ENCODE measurements at regions not wholly inside any gene's neighbourhood (a gene's known extent, or its start where the extent isn't known, plus 50 kb on each side); places are given as distances from the start of the nearest gene placed in this dataset.

DNA sequence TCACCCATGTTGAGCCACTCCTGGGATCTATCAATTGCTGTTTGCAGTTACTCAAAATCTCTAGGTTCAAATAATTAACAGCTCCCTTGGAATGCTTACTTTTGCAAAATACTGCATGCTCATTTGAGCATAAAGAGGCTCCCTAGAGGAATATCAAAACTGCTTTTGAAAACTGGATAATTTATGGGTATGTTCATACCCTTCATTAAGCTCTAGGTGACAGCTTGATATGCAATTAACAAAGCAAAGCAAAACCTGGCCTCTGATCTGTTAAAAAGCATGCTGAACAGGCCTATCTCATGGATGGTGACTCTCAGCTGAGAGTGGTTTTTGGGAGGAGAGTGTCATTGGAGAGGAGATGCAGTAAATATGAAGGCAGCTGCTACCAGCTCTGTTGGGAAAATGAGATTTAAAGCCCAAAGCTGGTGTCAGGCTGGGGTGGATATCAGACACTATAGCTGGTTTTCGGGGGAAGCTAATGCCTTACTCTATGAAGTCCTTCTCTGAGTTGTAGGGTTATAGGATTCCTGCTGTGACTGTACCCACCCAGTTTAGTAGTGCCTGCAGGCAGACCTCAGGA is 110.9 kb downstream of the RASSF10 start:
- no peak for DNase-seq (ENCODE audit: low read depth, low spot score)

DNA sequence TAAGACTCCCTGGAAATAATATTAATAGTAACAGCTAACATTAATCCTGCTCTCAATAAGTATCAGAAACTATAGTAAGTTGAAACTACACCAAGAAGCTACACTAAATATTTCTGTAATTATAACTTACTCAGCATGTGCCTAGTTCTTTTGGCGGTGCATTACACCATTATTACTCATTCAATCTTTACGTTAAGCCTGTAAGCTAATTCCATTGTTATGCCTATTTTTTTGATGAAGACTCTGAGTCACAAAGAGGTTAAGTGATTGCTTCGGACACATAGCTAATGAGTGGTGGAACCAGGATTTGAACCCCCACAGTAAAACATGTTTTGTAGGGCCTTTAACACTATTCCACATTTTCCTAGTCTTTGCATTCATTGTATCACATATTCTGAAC is 111.6 kb downstream of the RASSF10 start:
- peaks cover 17% of the 10 kb centered on the region; the same call in 1 of the 2 replicates for H3K9me3 ChIP-seq (ENCODE audit: insufficient read depth, low read length)
- H3K9ac ChIP-seq (ENCODE audit: insufficient read length, low read depth) = no peak overlapping the region
- H3K4me3 ChIP-seq (ENCODE audit: insufficient read length, low read depth) = no peak overlapping the region
- no peaks in the 10 kb centered on the region for H3K27me3 ChIP-seq (ENCODE audit: insufficient read depth, insufficient read length)
- TF ChIP-seq YY1 (IDR thresholded peaks at IDR 0.05; ENCODE audit: insufficient read depth, insufficient read length) = no peak
- no peak for TF ChIP-seq ZNF274 (IDR thresholded peaks at IDR 0.05; ENCODE audit: low read depth, low read length)
- TF ChIP-seq SUZ12 (IDR thresholded peaks at IDR 0.05; ENCODE audit: extremely low read depth, insufficient read depth, insufficient read length) = no peak
- DNase-seq (ENCODE audit: low read depth, low spot score) = no peak
- H3K36me3 ChIP-seq (ENCODE audit: insufficient read depth, insufficient read length, low read length) = no peaks in the 10 kb centered on the region
- no peaks in the 10 kb centered on the region for H3K4me1 ChIP-seq (ENCODE audit: insufficient read depth, insufficient read length)

More for the DNA sequence above, 110.9 kb downstream of the RASSF10 start:
- H3K36me3 ChIP-seq (ENCODE audit: insufficient read depth, insufficient read length, low read length) = no peaks in the 10 kb centered on the region
- H3K9ac ChIP-seq (ENCODE audit: insufficient read length, low read depth) = no peak overlapping the region
- H3K4me3 ChIP-seq (ENCODE audit: insufficient read length, low read depth) = no peak overlapping the region
- H3K4me1 ChIP-seq (ENCODE audit: insufficient read depth, insufficient read length) = no peaks in the 10 kb centered on the region
- TF ChIP-seq YY1 (IDR thresholded peaks at IDR 0.05; ENCODE audit: insufficient read depth, insufficient read length) = no peak
- TF ChIP-seq ZNF274 (IDR thresholded peaks at IDR 0.05; ENCODE audit: low read depth, low read length) = no peak
- TF ChIP-seq SUZ12 (IDR thresholded peaks at IDR 0.05; ENCODE audit: extremely low read depth, insufficient read depth, insufficient read length) = no peak
- peaks cover 17% of the 10 kb centered on the region; the same call in 1 of the 2 replicates for H3K9me3 ChIP-seq (ENCODE audit: insufficient read depth, low read length)
- H3K27me3 ChIP-seq (ENCODE audit: insufficient read depth, insufficient read length) = no peaks in the 10 kb centered on the region

DNA sequence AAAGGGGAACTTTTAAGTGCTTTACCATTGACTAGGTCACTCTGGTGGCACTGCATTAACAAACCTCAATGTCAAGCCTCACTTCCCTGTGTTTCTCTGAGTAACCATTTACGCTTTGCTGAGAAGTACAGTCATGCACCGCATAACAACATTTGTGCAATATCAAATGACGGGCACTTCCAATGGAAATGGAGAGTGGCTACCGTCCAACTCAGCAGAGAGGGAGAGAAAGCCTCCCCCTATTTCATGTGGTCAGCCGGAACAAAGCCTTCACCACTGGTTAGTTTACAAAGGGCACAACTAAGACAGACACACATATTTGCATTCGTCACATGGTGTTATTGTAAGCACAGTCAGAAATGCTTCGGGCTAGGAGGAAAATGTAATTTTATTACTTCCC is 117.3 kb downstream of the RASSF10 start:
- H3K9ac ChIP-seq (ENCODE audit: insufficient read length, low read depth) = no peak overlapping the region
- peaks cover 17% of the 10 kb centered on the region; the same call in 1 of the 2 replicates for H3K9me3 ChIP-seq (ENCODE audit: insufficient read depth, low read length)
- no peaks in the 10 kb centered on the region for H3K36me3 ChIP-seq (ENCODE audit: insufficient read depth, insufficient read length, low read length)
- H3K4me1 ChIP-seq (ENCODE audit: insufficient read depth, insufficient read length) = no peaks in the 10 kb centered on the region
- DNase-seq (ENCODE audit: low read depth, low spot score) = no peak
- H3K27me3 ChIP-seq (ENCODE audit: insufficient read depth, insufficient read length) = no peaks in the 10 kb centered on the region
- no peak for TF ChIP-seq ZNF274 (IDR thresholded peaks at IDR 0.05; ENCODE audit: low read depth, low read length)
- TF ChIP-seq YY1 (IDR thresholded peaks at IDR 0.05; ENCODE audit: insufficient read depth, insufficient read length) = no peak
- no peak for TF ChIP-seq SUZ12 (IDR thresholded peaks at IDR 0.05; ENCODE audit: extremely low read depth, insufficient read depth, insufficient read length)
- no peak overlapping the region for H3K4me3 ChIP-seq (ENCODE audit: insufficient read length, low read depth)

DNA sequence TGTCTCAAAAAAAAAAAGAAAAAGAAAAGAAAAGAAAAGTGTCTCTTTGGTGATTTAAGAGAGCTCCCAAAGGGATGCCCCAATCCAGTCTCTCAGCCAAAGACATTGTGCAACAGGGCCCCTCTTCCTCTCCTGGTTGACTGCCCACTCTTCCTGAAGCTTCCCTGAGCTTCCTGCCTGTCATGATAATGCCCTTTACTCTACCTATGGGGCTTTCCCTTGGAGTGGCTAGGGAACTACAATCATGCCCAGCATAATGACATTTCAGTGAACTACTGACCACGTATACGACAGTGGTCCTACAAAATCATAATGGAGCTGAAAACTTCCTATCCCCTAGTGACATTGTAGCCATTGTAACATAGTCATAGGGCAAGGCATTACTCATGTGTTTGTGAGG is 118.0 kb downstream of the RASSF10 start:
- no peak for DNase-seq (ENCODE audit: low read depth, low spot score)
- peaks cover 17% of the 10 kb centered on the region; the same call in 1 of the 2 replicates for H3K9me3 ChIP-seq (ENCODE audit: insufficient read depth, low read length)
- H3K4me3 ChIP-seq (ENCODE audit: insufficient read length, low read depth) = no peak overlapping the region
- H3K36me3 ChIP-seq (ENCODE audit: insufficient read depth, insufficient read length, low read length) = no peaks in the 10 kb centered on the region
- H3K27me3 ChIP-seq (ENCODE audit: insufficient read depth, insufficient read length) = no peaks in the 10 kb centered on the region
- TF ChIP-seq ZNF274 (IDR thresholded peaks at IDR 0.05; ENCODE audit: low read depth, low read length) = no peak
- no peak overlapping the region for H3K9ac ChIP-seq (ENCODE audit: insufficient read length, low read depth)
- H3K4me1 ChIP-seq (ENCODE audit: insufficient read depth, insufficient read length) = no peaks in the 10 kb centered on the region

DNA sequence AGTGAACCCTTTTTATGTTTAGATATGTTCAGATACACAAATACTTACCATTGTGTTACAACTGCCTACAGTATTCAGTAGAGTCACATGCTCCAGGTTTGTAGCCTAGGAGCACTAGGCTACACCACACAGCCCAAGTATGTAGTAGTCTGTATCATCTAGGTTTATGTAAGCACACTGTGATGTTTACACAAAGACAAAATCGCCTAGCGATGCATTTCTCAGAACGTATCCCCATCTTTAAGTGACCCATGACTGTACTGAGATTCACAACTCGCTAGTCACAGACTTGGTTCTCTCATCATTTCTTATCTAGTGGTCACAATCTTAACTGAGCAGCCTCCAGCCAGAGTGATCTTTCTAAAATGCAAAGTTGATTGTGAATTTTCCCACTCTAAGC is 119.2 kb downstream of the RASSF10 start:
- DNase-seq (ENCODE audit: low read depth, low spot score) = no peak

DNA sequence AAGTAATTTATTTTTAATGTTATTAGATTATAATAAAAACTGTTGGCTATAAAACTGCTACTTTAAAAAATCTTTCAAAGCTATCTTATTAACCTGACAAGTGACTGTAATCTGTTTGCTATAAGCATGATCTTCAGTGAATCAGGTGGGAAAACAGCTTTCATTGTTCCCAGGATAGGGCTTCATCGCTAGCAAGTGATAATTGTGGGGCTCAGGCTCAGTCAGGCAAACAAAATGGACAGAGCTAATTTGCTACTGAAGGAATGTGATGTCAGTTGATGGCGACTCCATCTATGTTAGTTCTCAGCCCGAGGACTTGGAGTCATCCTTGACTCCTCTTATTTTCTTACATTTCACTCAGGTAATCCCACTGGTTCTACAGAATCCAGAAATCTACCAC is 125.0 kb downstream of the RASSF10 start:
- Histone ChIP-seq H3K36me3 (ENCODE audit: insufficient read depth, insufficient read length, low read length) (no peaks in the 10 kb centered on the region), H3K9ac (ENCODE audit: insufficient read length, low read depth) (no peak overlapping the region), H3K27me3 (ENCODE audit: insufficient read depth, insufficient read length) (no peaks in the 10 kb centered on the region), H3K4me1 (ENCODE audit: insufficient read depth, insufficient read length) (no peaks in the 10 kb centered on the region), H3K9me3 (ENCODE audit: insufficient read depth, low read length) (no peaks in the 10 kb centered on the region), H3K4me3 (ENCODE audit: insufficient read length, low read depth) (no peak overlapping the region)
- no peak for TF ChIP-seq ZNF274 (IDR thresholded peaks at IDR 0.05; ENCODE audit: low read depth, low read length)
- TF ChIP-seq SUZ12 (IDR thresholded peaks at IDR 0.05; ENCODE audit: extremely low read depth, insufficient read depth, insufficient read length) = no peak
- TF ChIP-seq YY1 (IDR thresholded peaks at IDR 0.05; ENCODE audit: insufficient read depth, insufficient read length) = no peak
- no peak for DNase-seq (ENCODE audit: low read depth, low spot score)

More for the DNA sequence above, 119.2 kb downstream of the RASSF10 start:
- Histone ChIP-seq H3K36me3 (ENCODE audit: insufficient read depth, insufficient read length, low read length) (no peaks in the 10 kb centered on the region), H3K27me3 (ENCODE audit: insufficient read depth, insufficient read length) (no peaks in the 10 kb centered on the region), H3K4me1 (ENCODE audit: insufficient read depth, insufficient read length) (no peaks in the 10 kb centered on the region), H3K4me3 (ENCODE audit: insufficient read length, low read depth) (no peak overlapping the region), H3K9me3 (ENCODE audit: insufficient read depth, low read length) (peaks cover 5% of the 10 kb centered on the region; the same call in 1 of the 2 replicates), H3K9ac (ENCODE audit: insufficient read length, low read depth) (no peak overlapping the region)
- TF ChIP-seq ZNF274 (IDR thresholded peaks at IDR 0.05; ENCODE audit: low read depth, low read length) (no peak), SUZ12 (IDR thresholded peaks at IDR 0.05; ENCODE audit: extremely low read depth, insufficient read depth, insufficient read length) (no peak), YY1 (IDR thresholded peaks at IDR 0.05; ENCODE audit: insufficient read depth, insufficient read length) (no peak)

DNA sequence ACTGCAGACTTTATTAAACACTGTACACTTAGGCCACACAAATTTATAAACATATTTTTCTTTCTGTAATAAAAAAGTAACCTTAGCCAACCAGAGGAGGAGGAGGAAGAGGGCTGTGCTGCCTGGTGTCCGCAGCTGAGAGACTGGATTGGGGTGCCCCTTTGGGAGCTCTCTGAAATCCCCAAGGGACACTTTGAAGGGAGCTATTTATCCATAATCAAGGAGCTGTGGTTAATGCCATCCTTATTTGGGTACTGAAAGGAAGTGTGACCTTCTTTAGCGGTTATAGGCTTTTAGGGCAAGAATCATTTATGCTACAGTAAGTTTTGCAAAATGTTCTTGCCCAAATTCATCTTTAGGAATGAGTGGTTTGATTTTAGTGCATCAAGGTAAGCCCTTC is 125.8 kb downstream of the RASSF10 start:
- Histone ChIP-seq H3K9me3 (ENCODE audit: insufficient read depth, low read length) (no peaks in the 10 kb centered on the region), H3K9ac (ENCODE audit: insufficient read length, low read depth) (no peak overlapping the region), H3K36me3 (ENCODE audit: insufficient read depth, insufficient read length, low read length) (no peaks in the 10 kb centered on the region), H3K4me1 (ENCODE audit: insufficient read depth, insufficient read length) (no peaks in the 10 kb centered on the region), H3K4me3 (ENCODE audit: insufficient read length, low read depth) (no peak overlapping the region), H3K27me3 (ENCODE audit: insufficient read depth, insufficient read length) (no peaks in the 10 kb centered on the region)
- no peak for TF ChIP-seq YY1 (IDR thresholded peaks at IDR 0.05; ENCODE audit: insufficient read depth, insufficient read length)
- no peak for TF ChIP-seq SUZ12 (IDR thresholded peaks at IDR 0.05; ENCODE audit: extremely low read depth, insufficient read depth, insufficient read length)
- TF ChIP-seq ZNF274 (IDR thresholded peaks at IDR 0.05; ENCODE audit: low read depth, low read length) = no peak
- DNase-seq (ENCODE audit: low read depth, low spot score) = no peak
